ENCODE measurements at regions not wholly inside any gene's neighbourhood (a gene's known extent, or its start where the extent isn't known, plus 50 kb on each side); places are given as distances from the start of the nearest gene placed in this dataset.

DNA sequence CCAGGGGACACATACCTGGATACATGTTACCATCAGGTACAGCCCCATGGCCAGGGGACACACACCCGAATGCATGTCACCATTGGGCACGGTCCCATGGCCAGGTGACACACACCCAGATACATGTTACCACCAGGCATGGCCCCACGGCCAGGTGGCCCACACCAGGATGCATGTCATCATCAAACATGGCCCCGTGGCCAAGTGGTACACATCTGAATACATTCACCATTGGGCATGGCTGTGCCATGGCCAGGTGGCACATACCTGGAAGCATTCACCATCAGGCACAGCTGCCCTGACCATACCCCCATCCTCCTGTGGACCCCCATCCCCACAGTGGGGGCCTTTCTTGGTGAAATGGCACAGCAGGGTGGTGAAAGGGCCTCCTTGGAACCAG lies 97.6 kb downstream of the RBFOX3 start:
- TF ChIP-seq EZH2phosphoT487 (IDR thresholded peaks at IDR 0.05; ENCODE audit: borderline replicate concordance, low read length) = no peak
- no peak for TF ChIP-seq CTCF (conservative IDR thresholded peaks at IDR 0.05; ENCODE audit: low read depth, low read length)
